SK-N-MC (cell line): ENCODE measurements at regions not wholly inside any gene's neighbourhood (a gene's known extent, or its start where the extent isn't known, plus 50 kb on each side); places are given as distances from the start of the nearest gene placed in this dataset.

ENCODE experiments used
- EZH2 ChIP-seq: fragments of 200-600 bp; sonication (generic); IDR thresholded peaks from one replicate; pipeline ENCODE4 v1.6.1; 2017; ENCODE audit warnings: antibody characterized with exemption
- POLR2AphosphoS5 ChIP-seq: IDR thresholded peaks from 2 replicates; pipeline ENCODE4 v1.6.1; 2012; ENCODE audit warnings: mild to moderate bottlenecking, low read depth, low read length, borderline replicate concordance

DNA sequence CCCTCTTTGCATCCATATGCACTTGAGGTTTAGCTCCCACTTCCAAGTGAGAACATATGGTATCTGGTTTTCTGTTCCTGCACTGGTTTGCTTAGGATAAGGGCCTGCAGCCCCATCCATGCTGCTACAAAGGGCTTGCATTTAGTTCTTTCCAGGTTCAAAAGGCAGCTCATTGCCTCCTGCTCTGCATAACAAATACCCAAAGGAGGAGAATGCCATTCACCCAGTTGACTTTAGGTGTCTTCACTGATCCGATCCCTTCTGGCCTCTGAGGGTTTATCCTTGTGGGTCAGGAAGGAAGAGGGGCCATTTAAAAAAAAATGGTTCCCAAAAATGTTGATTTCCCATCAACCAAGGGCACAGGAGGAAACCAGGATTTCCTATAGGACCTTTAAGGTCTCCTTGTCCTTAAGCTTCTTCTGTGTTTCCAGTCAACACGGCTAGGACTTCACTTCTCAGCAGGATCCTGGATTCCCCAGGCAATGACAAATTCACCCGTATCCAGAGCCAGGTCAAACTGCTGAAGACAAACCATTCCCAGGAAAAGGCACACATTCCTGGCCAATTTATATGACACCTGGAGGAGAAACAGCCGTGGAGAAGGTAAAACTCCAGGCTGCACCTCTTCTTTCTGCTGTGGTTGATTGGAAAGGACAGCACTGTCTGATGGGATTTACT, 447.7 kb upstream of the CDH4 start:
- TF ChIP-seq POLR2AphosphoS5 = no peak
- TF ChIP-seq EZH2 = no peak
